HS-5 (cell line): ENCODE measurements at regions not wholly inside any gene's neighbourhood (a gene's known extent, or its start where the extent isn't known, plus 50 kb on each side); places are given as distances from the start of the nearest gene placed in this dataset.

Source experiments
- DNase-seq: peaks from one replicate; pipeline ENCODE4 v3.0.0-alpha.2; 2012; ENCODE audit warnings: low read depth

GRCh38 chr2:15719566-15720313 is 128.1 kb downstream of the DDX1 start:
- DNase-seq, result no peak

- no peak for DNase-seq
These were observed 129.1 kb downstream of the DDX1 start for GRCh38 chr2:15720561-15721307.

- no peak for DNase-seq
These were observed 129.9 kb downstream of the DDX1 start for GRCh38 chr2:15721411-15722067.

DNA sequence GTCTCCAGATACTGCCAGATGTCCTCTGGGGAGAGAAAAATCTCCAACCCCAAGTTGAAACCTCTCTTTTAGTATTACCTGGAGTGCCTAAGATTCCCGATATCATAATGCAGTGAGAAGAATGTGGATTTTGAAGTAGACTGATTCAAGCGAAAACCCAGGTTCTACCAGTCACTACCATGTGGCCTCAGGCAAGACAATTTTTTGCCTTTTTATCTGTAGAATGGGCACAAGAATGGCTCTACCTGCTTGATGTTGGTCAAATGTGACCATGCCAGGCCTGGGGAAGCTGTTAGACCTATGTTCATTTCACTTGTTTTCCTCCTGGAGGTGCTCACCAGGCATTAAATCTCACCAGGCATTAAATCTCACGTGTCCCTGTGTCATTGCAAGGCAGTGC is 131.3 kb downstream of the DDX1 start:
- DNase-seq, result no peak

GRCh38 chr2:15724235-15724634 is 132.6 kb downstream of the DDX1 start:
- DNase-seq, result no peak

- no peak for DNase-seq
These were observed 133.6 kb downstream of the DDX1 start for GRCh38 chr2:15725101-15725781.

GRCh38 chr2:15725782-15726112 is 134.1 kb downstream of the DDX1 start:
- no peak for DNase-seq

GRCh38 chr2:15726321-15727057 is 134.8 kb downstream of the DDX1 start:
- DNase-seq, result no peak

DNA sequence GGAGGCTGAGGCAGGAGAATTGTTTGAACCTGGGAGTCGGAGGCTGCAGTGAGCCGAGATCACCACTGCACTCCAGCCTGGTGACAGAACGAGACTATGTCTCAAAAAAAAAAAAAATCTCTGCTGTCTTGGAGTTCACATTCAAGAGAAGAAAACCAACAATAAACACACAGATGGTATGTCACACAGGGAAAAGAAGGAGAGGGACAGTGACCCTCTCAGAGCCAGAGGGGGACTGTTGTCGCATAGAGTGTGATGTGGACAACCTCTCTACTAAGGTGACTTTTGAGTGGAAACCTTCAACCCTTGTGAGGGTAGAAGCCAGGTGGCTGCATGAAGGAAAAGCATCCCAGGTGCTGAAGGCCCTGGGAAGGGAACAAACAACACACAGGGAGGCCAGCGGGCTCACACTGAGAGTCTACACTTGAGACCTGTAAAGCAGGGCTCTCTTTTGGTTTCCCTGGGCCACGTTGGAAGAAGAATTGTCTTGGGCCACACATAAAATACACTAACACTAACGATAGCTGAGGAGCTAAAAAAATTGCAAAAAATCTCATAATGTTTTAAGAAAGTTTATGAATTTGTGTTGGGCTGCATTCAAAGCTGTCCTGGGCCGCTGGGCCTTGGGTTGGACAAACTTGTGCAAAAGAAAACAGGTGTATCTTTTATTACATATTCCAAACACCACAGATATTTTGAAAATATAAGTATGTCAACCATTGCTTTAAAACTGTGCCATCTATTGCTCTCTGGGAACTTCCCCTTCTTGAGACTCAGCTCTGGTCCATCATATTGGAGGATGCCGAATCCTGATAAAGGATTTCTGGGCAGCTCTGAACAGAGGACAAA is 136.0 kb downstream of the DDX1 start:
- DNase-seq, result no peak

DNA sequence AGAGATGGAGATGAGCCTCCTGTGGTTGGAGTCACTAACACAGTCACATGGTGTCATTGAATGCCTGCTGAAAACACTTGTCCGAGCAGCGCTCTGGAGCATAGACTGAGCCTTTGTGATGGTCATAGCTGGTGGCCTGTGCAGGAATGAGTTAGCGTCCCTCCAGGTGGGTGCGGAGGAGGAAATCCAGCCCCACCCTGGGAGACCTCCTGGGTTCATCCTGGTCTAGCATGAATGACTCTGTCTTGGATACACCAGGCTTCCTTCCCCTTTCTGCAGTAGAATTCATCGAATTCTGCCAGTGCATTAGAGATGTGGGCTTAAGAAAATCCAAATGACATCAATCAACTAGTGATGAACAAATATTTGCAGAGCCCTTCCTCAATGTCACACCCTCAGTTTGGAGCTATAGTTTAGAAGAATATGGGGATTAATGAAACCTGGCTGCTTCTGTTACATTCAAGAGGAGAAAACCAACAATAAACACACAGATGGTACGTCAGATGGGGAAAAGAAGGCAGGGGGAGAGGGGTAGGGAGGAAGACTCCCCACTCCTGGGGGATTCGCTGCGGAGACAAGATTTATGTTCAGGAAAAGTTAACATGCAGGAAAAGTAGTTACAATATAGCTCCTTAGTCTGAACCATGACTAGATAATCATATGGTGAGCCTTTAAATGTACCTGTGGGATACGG is 136.7 kb downstream of the DDX1 start:
- DNase-seq, result no peak

DNA sequence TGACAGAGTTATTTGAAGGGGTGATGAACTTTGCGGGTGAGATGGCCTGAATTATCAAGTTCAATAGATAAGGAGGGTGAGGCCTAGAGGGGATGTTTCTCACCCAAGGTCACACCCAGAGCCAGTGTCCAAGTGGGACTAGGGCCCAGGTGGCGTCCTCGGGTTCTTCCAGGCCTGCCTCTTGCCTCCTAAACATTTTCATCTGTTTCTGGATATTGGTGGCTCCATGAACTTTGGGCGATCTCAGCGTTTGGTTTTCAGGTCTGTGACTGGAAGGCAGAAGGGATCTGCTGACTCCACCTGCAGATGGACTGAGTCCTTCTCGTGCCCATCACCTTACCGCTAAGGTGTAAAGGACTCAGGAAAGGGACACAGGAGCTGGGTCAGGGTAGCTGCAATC is 137.3 kb downstream of the DDX1 start:
- DNase-seq, result no peak

- DNase-seq, result no peak
These were observed 138.3 kb downstream of the DDX1 start for GRCh38 chr2:15729709-15730544.

GRCh38 chr2:15730545-15731212 is 139.0 kb downstream of the DDX1 start:
- peak; percentile 1 for DNase-seq

DNA sequence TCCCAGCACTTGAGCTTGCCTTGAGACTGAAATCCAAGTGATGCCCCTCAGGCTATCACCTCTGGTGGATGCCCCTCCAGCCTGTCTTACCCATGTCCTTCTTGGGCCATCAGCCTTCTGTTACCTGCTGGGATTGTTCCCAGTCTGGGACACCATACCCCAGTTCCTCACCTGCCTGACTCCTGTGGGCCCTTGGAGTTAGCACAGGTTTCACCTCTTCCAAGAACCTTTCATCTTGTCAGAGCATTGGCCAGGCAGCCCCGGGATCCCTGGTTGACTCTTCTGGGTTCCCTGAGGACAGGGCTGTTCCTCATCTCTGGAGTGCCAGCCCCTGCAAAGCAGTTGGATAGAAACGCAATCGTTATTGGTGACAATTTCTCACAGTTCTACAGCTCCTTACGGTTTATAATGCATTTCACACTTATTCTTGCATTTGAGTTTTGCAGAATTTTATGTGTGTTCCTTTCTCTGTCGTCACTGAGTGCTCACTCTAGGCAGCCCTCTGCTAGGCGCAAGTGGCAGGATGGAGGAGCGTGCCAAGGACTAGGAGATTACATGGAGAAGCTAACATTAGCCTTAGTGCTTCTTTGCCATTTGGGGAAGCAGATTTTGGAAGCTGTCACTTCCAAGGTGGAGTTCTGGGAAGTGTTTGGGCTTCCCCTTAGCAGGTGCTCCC is 139.7 kb downstream of the DDX1 start:
- DNase-seq, result no peak

DNA sequence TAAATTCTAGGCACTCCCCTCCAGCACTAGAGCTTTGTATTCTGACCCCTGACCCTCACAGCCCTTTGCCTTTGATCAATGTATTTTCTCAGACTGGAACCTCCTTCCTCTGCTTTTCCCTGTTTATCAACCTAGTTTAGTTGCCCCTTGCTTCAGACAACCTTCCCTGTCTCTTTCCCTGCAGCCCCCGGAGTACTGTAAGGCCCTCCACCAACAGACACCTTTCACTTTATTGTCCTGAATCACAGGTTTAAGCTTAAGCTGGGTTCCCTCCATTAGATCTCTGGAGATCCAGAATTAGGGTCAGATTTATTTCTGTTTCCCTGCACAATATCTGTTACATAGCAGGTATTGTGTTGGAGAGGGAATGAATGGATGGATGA is 140.2 kb downstream of the DDX1 start:
- no peak for DNase-seq

- no peak for DNase-seq
These were observed 140.8 kb downstream of the DDX1 start for GRCh38 chr2:15732341-15733077.

DNA sequence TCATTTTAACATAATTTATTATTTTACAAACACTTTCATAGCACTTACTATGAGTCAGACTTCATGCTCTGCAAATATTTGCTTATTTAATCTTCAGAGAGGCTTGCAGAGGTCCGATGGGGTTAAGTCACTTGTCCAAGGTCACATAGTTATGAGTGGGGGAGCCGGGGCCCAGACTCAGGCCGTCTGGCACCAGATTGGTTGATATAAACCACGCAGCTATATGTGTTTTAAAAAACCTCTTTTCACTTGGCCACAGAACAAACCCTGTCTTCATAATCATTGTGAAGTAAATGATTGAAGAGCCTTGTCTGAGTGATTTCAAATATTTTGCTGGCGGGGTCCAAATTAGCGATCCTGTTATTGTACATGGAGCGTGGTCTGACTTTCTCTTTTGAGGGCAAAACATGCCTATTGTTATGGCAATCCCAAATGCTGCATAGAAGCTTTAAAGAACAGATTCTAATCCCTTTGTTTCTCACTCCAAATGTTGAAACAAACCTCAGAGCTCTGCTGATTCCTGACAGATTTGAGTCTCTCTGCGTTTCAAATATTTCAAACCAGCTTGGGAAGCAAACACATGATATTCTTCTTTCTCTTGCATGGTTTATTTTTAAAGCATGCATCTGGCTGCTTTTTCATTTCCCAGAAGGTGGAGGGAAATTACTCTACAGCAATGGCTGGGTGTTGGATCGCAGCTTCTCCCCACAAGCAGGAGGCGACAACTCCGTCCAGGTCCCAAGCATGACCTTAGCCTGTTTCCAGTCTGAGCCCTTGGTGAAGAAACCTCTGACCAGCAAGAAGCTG is 142.4 kb downstream of the DDX1 start:
- no peak for DNase-seq
